GM23338 (cell line): ENCODE measurements at regions not wholly inside any gene's neighbourhood (a gene's known extent, or its start where the extent isn't known, plus 50 kb on each side); places are given as distances from the start of the nearest gene placed in this dataset.

Experiments used
- ATAC-seq: fragments of 200-7000 bp; cut with Tn5 transposase; 3 replicates; pipeline ENCODE4 v1.9.1; 2020
- DNase-seq: peaks from one replicate; pipeline ENCODE4 v3.0.0-alpha.2; 2015; ENCODE audit warnings: low spot score
- H2AFZ ChIP-seq: fragments of 200-600 bp; sonication (generic); 2 replicates; pipeline ENCODE4 v1.8.0; 2016; ENCODE audit warnings: antibody characterized with exemption, mild to moderate bottlenecking, moderate library complexity
- H3F3A ChIP-seq: fragments of 200-600 bp; sonication (generic); replicated peaks from 2 replicates; pipeline ENCODE4 v1.8.0; 2017; ENCODE audit warnings: antibody characterized with exemption, mixed run types, low read depth
- H3K27ac ChIP-seq: fragments of 200-600 bp; sonication (generic); 2 replicates; pipeline ENCODE4 v1.6.1; 2016; ENCODE audit warnings: low read depth
- H3K27me3 ChIP-seq: fragments of 200-600 bp; sonication (generic); 2 replicates; pipeline ENCODE4 v1.8.0; 2016; ENCODE audit warnings: mild to moderate bottlenecking, mixed run types, moderate library complexity; ENCODE audit not compliant: insufficient read depth
- H3K36me3 ChIP-seq: fragments of 200-600 bp; sonication (generic); 2 replicates; pipeline ENCODE4 v1.8.0; 2016; ENCODE audit warnings: mild to moderate bottlenecking; ENCODE audit not compliant: insufficient read depth
- H3K4me1 ChIP-seq: fragments of 200-600 bp; sonication (generic); 2 replicates; pipeline ENCODE4 v1.8.0; 2016; ENCODE audit warnings: mild to moderate bottlenecking, moderate library complexity; ENCODE audit not compliant: insufficient read depth
- H3K4me2 ChIP-seq: fragments of 200-600 bp; sonication (generic); 2 replicates; pipeline ENCODE4 v1.7.1; 2017; ENCODE audit warnings: mixed run types
- H3K4me3 ChIP-seq: fragments of 200-600 bp; sonication (generic); 2 replicates; pipeline ENCODE4 v1.6.1; 2016; ENCODE audit warnings: mixed run types
- H3K79me2 ChIP-seq: fragments of 200-600 bp; sonication (generic); replicated peaks from 2 replicates; pipeline ENCODE4 v1.8.0; 2017; ENCODE audit warnings: mild to moderate bottlenecking; ENCODE audit not compliant: insufficient read depth
- H3K9me2 ChIP-seq: fragments of 200-600 bp; sonication (generic); 2 replicates; pipeline ENCODE4 v1.8.0; 2017; ENCODE audit not compliant: insufficient read depth
- H4K20me1 ChIP-seq: fragments of 200-600 bp; sonication (generic); replicated peaks from 2 replicates; pipeline ENCODE4 v1.8.0; 2017; ENCODE audit warnings: mild to moderate bottlenecking; ENCODE audit not compliant: insufficient read depth
- H3K27ac Mint-ChIP-seq: 2 replicates; pipeline ENCODE4 v1.8.0; 2020; ENCODE audit warnings: inconsistent platforms, mild to moderate bottlenecking, moderate library complexity, mixed read lengths
- H3K27me3 Mint-ChIP-seq: 3 replicates; pipeline ENCODE4 v1.8.0; 2022; ENCODE audit warnings: low read depth, mild to moderate bottlenecking, moderate library complexity, mixed read lengths, inconsistent platforms; ENCODE audit not compliant: insufficient read depth, poor library complexity
- H3K36me3 Mint-ChIP-seq: 3 replicates; pipeline ENCODE4 v1.8.0; 2021; ENCODE audit warnings: low read depth, mild to moderate bottlenecking, inconsistent platforms, moderate library complexity, mixed read lengths
- H3K4me1 Mint-ChIP-seq: 3 replicates; pipeline ENCODE4 v1.8.0; 2020; ENCODE audit warnings: mild to moderate bottlenecking, inconsistent platforms, mixed read lengths
- H3K4me3 Mint-ChIP-seq: 3 replicates; pipeline ENCODE4 v1.8.0; 2021; ENCODE audit warnings: moderate library complexity, mild to moderate bottlenecking, inconsistent platforms, mixed read lengths
- H3K9me3 Mint-ChIP-seq: 3 replicates; pipeline ENCODE4 v1.8.0; 2020; ENCODE audit warnings: moderate library complexity, mild to moderate bottlenecking, inconsistent platforms, mixed read lengths
- CREB1 ChIP-seq: fragments of 250-450 bp; sonication (Bioruptor Pico); IDR thresholded peaks from 2 replicates; pipeline ENCODE4 v1.5.0; 2020; ENCODE audit warnings: low read depth, mild to moderate bottlenecking, moderate library complexity
- EZH2 ChIP-seq: fragments of 200-600 bp; sonication (generic); IDR thresholded peaks from one replicate; pipeline ENCODE4 v1.8.0; 2017; ENCODE audit warnings: antibody characterized with exemption, mild to moderate bottlenecking, low read depth; ENCODE audit not compliant: unreplicated experiment
- EZH2phosphoT487 ChIP-seq: fragments of 200-600 bp; sonication (generic); IDR thresholded peaks from one replicate; pipeline ENCODE4 v1.8.1; 2018; ENCODE audit warnings: antibody characterized with exemption; ENCODE audit not compliant: unreplicated experiment
- NANOG ChIP-seq: IDR thresholded peaks from 2 replicates; pipeline ENCODE4 v1.6.1; 2016; ENCODE audit warnings: antibody characterized with exemption, borderline replicate concordance
- POLR2AphosphoS5 ChIP-seq: IDR thresholded peaks from 2 replicates; pipeline ENCODE4 v1.6.1; 2016; ENCODE audit warnings: antibody characterized with exemption, low read depth
- STAT1 ChIP-seq: IDR thresholded peaks from one replicate; pipeline ENCODE4 v1.6.1; 2016; ENCODE audit warnings: antibody characterized with exemption; ENCODE audit not compliant: unreplicated experiment
- ZNF114 ChIP-seq: fragments of 250-450 bp; sonication (Bioruptor Pico); IDR thresholded peaks from 2 replicates; pipeline ENCODE4 v1.5.0; 2020; ENCODE audit warnings: mild to moderate bottlenecking, moderate library complexity
- TF ChIP-seq, protein P1 (sequence below), 2 experiments: fragments of 200-600 bp in 1 of 2; sonication (generic) in 1 of 2; conservative IDR thresholded peaks; 2 replicates each; pipeline versions ENCODE4 v1.5.1 to v1.6.1; 2016 to 2017; ENCODE audit warnings: antibody characterized with exemption in 2 of 2, low read depth in 2 of 2, mild to moderate bottlenecking in 2 of 2, moderate library complexity in 1 of 2
- TF ChIP-seq, protein P2 (sequence below): IDR thresholded peaks from one replicate; pipeline ENCODE4 v1.6.1; 2018; ENCODE audit warnings: antibody characterized with exemption; ENCODE audit not compliant: unreplicated experiment

DNA sequence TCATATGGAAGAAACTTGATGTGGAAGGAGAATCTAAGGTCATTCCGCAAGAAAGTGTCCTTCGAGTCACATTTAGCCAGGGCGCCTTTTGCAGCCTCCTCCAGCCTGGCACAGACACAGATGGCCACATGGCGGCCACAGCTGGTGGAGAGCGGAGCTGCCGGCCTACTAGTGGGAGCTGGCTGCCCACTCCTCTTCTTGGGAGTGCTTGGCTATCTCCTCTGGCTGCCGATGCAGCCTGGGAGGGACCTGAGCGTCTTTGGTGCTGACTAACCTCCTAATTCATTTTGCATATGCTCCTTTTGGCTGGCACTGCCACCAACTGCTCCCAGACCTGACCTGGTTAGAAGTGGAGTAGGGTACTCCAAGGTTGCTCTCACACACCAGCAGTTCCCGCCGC, 199.3 kb upstream of the MYT1L start:
- Histone ChIP-seq H3K4me2 (no peak overlapping the region), H3K4me1 (no peaks in the 10 kb centered on the region), H3K27me3 (no peaks in the 10 kb centered on the region), H3F3A (no peaks in the 10 kb centered on the region), H3K4me3 (no peak overlapping the region), H2AFZ (no peak overlapping the region), H3K9me2 (0 out of 2 replicates have a peak, but pooled peaks cover 4% of the 10 kb centered on the region), H3K27ac (no peak overlapping the region), H4K20me1 (no peaks in the 10 kb centered on the region), H3K79me2 (no peaks in the 10 kb centered on the region), H3K36me3 (no peaks in the 10 kb centered on the region)
- Mint-ChIP-seq H3K9me3 (peaks cover 2% of the 10 kb centered on the region; the same call in 1 of the 3 replicates), H3K36me3 (no peaks in the 10 kb centered on the region), H3K27me3 (peaks cover 2% of the 10 kb centered on the region), H3K4me3 (no peak overlapping the region), H3K27ac (no peak overlapping the region), H3K4me1 (no peaks in the 10 kb centered on the region)
- DNase-seq = peak; percentile 23
- peak; percentile 87 for ATAC-seq
- TF ChIP-seq, protein P1, sequence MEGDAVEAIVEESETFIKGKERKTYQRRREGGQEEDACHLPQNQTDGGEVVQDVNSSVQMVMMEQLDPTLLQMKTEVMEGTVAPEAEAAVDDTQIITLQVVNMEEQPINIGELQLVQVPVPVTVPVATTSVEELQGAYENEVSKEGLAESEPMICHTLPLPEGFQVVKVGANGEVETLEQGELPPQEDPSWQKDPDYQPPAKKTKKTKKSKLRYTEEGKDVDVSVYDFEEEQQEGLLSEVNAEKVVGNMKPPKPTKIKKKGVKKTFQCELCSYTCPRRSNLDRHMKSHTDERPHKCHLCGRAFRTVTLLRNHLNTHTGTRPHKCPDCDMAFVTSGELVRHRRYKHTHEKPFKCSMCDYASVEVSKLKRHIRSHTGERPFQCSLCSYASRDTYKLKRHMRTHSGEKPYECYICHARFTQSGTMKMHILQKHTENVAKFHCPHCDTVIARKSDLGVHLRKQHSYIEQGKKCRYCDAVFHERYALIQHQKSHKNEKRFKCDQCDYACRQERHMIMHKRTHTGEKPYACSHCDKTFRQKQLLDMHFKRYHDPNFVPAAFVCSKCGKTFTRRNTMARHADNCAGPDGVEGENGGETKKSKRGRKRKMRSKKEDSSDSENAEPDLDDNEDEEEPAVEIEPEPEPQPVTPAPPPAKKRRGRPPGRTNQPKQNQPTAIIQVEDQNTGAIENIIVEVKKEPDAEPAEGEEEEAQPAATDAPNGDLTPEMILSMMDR (conservative IDR thresholded peaks at IDR 0.05; ENCODE audit: low read depth in 2 of 2) = peak in 1 of 2 experiments; percentile 31; a peak in 2 of 4 replicates
- TF ChIP-seq STAT1 (no peak), CREB1 (no peak)

DNA sequence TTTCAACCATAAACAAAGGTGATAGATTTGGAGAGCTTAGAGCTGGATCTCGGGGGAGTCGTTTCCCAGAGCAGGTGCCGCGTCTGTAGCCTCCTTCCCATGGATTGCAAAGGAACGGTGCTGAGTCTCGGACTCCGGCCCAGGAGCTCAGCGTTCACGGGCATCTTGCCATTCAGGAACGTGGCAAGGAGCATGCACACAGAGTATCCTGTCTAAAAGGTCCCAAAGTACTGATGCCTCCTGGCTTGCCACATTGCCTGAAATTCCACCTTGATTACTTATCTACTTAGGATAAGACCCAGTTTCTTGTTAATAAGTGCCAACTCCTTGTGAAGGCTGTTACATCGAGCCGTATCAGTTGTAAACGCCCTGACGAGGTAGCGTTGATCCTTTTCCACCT, 197.8 kb upstream of the MYT1L start:
- Histone ChIP-seq H3K4me2 (no peak overlapping the region), H3K4me3 (no peak overlapping the region), H3K27ac (no peak overlapping the region), H3K36me3 (no peaks in the 10 kb centered on the region), H4K20me1 (no peaks in the 10 kb centered on the region), H3K27me3 (no peaks in the 10 kb centered on the region), H3K79me2 (no peaks in the 10 kb centered on the region), H3F3A (no peaks in the 10 kb centered on the region), H2AFZ (no peak overlapping the region), H3K9me2 (0 out of 2 replicates have a peak, but pooled peaks cover 4% of the 10 kb centered on the region), H3K4me1 (no peaks in the 10 kb centered on the region)
- TF ChIP-seq, protein P2, sequence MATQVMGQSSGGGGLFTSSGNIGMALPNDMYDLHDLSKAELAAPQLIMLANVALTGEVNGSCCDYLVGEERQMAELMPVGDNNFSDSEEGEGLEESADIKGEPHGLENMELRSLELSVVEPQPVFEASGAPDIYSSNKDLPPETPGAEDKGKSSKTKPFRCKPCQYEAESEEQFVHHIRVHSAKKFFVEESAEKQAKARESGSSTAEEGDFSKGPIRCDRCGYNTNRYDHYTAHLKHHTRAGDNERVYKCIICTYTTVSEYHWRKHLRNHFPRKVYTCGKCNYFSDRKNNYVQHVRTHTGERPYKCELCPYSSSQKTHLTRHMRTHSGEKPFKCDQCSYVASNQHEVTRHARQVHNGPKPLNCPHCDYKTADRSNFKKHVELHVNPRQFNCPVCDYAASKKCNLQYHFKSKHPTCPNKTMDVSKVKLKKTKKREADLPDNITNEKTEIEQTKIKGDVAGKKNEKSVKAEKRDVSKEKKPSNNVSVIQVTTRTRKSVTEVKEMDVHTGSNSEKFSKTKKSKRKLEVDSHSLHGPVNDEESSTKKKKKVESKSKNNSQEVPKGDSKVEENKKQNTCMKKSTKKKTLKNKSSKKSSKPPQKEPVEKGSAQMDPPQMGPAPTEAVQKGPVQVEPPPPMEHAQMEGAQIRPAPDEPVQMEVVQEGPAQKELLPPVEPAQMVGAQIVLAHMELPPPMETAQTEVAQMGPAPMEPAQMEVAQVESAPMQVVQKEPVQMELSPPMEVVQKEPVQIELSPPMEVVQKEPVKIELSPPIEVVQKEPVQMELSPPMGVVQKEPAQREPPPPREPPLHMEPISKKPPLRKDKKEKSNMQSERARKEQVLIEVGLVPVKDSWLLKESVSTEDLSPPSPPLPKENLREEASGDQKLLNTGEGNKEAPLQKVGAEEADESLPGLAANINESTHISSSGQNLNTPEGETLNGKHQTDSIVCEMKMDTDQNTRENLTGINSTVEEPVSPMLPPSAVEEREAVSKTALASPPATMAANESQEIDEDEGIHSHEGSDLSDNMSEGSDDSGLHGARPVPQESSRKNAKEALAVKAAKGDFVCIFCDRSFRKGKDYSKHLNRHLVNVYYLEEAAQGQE = no peak
- TF ChIP-seq NANOG (no peak), CREB1 (no peak)
- DNase-seq = no peak
- Mint-ChIP-seq H3K4me1 (no peaks in the 10 kb centered on the region), H3K27me3 (peaks cover 2% of the 10 kb centered on the region), H3K9me3 (peaks cover 2% of the 10 kb centered on the region; the same call in 1 of the 3 replicates), H3K27ac (no peak overlapping the region), H3K4me3 (no peak overlapping the region), H3K36me3 (no peaks in the 10 kb centered on the region)
- no peak for ATAC-seq

DNA sequence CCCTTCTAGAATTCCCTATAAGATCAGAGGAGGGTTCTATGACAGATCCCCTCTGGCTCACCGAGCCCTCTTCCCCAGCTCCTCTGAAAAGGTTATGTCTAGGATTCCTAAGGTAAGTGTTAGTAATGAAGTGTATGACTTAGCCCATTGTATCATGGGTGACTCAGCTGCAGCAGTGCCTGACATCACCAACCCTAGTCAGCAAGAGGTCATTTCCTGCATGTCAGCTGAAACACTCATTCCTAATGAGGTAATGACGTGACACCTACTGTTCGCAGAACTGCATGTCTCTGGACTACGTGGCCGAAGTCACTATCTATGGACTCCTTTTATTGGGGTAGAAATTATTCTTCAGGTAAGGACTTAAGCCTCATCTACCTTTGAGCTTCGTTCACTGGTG, 196.1 kb upstream of the MYT1L start:
- ATAC-seq (no peak), DNase-seq (no peak)
- H3K27ac Mint-ChIP-seq = no peak overlapping the region
- Histone ChIP-seq H3K4me1 (no peaks in the 10 kb centered on the region), H3K79me2 (no peaks in the 10 kb centered on the region), H3K4me2 (no peak overlapping the region), H3K4me3 (no peak overlapping the region), H3K9me2 (0 out of 2 replicates have a peak, but pooled peaks cover 4% of the 10 kb centered on the region), H3K27ac (no peak overlapping the region), H3F3A (no peaks in the 10 kb centered on the region), H3K36me3 (no peaks in the 10 kb centered on the region), H3K27me3 (no peaks in the 10 kb centered on the region), H4K20me1 (no peaks in the 10 kb centered on the region), H2AFZ (no peak overlapping the region)
- H3K4me1 Mint-ChIP-seq = no peaks in the 10 kb centered on the region
- no peaks in the 10 kb centered on the region for H3K9me3 Mint-ChIP-seq
- H3K27me3 Mint-ChIP-seq = peaks cover 5% of the 10 kb centered on the region
- no peaks in the 10 kb centered on the region for H3K36me3 Mint-ChIP-seq
- H3K4me3 Mint-ChIP-seq = no peak overlapping the region
- TF ChIP-seq CREB1 = no peak
- TF ChIP-seq POLR2AphosphoS5 = no peak
- no peak for TF ChIP-seq ZNF114 (CRISPR knock-in tag)
- TF ChIP-seq, protein P2 = no peak
- no peak for TF ChIP-seq STAT1
- no peak for TF ChIP-seq EZH2
- no peak for TF ChIP-seq EZH2phosphoT487
- no peak for TF ChIP-seq NANOG
